HG03139 (cell line): ENCODE measurements at regions not wholly inside any gene's neighbourhood (a gene's known extent, or its start where the extent isn't known, plus 50 kb on each side); places are given as distances from the start of the nearest gene placed in this dataset.

Experiments
- ATAC-seq: cut with Tn5 transposase; IDR thresholded peaks from one replicate; pipeline ENCODE4 v1.9.1; 2021; ENCODE audit not compliant: unreplicated experiment

GRCh38 chr7:52712938-52713337, 322.5 kb upstream of the POM121L12 start:
- no peak for ATAC-seq

- ATAC-seq = no peak
Observed at GRCh38 chr7:52711951-52712350, 323.5 kb upstream of the POM121L12 start.

DNA sequence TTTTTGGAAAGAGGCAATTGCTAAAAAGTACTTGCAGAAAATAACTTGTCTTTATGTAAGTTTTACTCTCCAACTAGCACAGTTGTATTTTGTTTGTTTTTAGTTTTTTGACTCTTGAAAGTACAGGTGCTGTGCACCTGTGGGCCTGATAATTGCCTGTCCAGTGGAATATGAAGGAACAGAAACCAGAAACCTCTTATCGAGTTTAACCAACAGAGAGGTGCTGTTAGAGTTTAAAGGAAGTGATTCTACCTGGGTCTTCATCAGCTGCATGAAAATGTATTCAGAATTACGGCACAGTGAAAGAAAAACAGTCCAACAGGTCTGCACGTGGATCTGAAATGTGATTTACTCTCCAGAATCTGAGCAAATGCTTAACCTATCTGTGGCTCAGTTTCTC, 326.6 kb upstream of the POM121L12 start:
- no peak for ATAC-seq

- no peak for ATAC-seq
Observed at GRCh38 chr7:52705768-52706167, 329.7 kb upstream of the POM121L12 start.

- ATAC-seq = no peak
Observed at GRCh38 chr7:52700349-52700748, 335.1 kb upstream of the POM121L12 start.

DNA sequence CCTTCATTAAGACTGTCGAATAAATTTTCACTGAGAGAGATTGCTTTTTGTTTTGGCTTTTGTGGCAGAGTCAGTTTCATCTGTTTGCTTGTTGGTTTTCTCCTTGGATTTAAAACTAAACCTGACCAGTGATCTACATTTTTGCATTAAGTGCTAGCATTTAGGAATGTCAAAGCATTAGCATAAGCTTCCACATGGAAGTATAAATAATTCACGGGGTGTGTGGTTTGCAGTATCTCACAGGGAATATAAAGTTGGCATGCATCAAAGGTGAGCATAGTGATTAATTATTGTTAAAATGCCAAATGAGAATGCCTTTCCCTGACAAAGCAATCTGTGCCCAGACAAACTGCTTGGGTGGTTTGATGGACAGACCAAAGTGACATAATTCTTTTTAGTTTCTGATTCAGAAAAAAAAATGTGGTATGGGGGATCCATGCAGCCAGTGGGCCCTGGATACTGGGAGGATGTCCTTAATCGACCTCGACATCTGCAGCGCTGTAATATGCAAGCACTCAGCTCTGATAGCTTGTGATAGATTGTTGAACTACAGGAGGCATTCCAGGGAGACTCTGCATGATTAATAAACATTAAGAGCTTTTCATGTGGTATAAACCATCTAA, 339.3 kb upstream of the POM121L12 start:
- no peak for ATAC-seq

GRCh38 chr7:52691257-52691656, 344.2 kb upstream of the POM121L12 start:
- ATAC-seq = no peak

GRCh38 chr7:52689912-52690311, 345.5 kb upstream of the POM121L12 start:
- ATAC-seq = no peak

DNA sequence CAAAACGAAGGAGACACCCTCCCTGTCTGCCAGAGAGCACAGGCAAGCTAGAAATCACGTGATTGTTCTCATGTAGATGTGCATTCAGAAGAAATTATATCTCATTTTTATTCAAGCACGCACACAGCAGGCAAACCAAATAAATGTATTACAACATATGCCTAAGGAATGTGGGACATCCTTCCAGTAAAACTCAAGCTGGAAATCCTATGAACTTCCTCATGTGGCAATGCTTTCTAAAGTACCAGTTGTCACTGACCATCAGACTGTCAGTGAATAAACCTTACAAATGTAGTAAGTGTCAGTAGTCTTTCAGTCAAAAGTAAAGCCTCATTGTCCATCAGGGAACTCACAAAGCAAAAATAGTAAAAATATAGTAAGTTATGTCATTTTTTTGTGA, 350.1 kb upstream of the POM121L12 start:
- ATAC-seq = no peak

GRCh38 chr7:52684388-52684787, 351.0 kb upstream of the POM121L12 start:
- ATAC-seq = no peak

DNA sequence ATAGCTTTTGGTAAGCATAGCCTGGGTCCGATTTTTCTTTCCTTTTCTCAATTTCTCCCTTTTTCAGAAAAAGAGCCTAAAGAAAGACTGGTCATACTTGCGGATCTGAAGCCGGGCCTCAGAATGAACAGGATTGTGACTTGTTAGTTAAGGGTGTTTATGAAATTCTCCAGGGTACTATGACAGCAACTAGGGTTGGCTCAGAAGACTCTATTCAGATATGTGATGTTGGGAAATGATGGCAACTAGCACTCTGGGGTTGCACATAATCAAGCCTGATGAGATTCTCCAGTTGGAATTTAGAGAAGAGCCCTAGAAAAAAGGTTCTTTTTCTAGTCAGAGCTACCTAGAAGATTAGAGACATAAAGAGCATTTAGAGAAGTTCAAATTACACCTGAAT, 352.4 kb upstream of the POM121L12 start:
- no peak for ATAC-seq

DNA sequence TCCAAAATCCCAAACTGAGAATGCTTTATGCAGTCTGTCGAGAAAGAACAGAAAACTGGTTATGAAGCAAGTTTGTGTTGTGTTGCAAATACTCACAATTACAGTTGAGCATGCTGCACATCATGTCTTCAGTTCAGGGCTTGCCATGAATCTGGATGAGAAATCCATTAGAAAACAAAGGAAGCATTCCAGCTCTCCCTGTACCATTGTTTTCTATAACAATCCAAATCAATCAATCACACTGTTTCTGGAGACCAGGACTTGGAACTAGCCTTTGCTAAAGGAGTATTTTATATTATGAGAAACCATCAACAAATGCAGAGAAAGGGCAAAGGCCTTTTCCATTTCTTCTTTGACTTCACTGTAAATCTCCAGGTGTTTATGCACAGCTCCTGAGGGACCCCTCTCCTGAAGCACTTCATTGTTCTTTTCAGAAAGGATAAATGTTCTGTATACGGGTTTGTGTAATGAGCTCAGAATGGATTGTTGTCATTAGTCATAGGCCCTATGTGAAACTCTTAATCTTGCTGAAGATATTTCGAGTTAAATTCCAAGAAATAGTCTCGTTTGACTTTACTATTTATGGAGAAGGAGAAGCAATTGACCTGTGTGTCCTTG, 364.7 kb upstream of the POM121L12 start:
- ATAC-seq = no peak

DNA sequence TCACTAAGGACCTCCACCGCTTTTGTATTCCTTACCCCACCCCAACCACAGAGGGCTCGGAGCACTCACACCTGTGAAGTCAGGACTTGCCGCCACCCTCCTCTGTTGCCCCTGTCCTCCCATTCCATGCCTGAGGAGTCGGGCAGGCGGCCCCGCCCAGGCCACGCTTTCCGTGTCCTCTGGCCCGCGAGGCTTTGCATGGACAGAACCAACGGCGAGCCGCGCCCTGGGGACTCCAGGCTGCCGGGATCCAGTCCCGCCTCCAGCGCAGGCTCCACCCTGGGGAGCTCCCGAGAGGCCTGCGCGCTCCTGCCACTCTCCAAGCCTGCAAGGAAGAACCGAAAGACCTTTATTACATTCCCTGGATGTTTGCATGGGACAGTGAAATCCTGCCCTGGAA, 366.4 kb upstream of the POM121L12 start:
- no peak for ATAC-seq

GRCh38 chr7:52668435-52668834, 367.0 kb upstream of the POM121L12 start:
- no peak for ATAC-seq

GRCh38 chr7:52659178-52659577, 376.3 kb upstream of the POM121L12 start:
- no peak for ATAC-seq

- no peak for ATAC-seq
Observed at GRCh38 chr7:52656098-52656497, 379.3 kb upstream of the POM121L12 start.

GRCh38 chr7:52652621-52653020, 382.8 kb upstream of the POM121L12 start:
- no peak for ATAC-seq

DNA sequence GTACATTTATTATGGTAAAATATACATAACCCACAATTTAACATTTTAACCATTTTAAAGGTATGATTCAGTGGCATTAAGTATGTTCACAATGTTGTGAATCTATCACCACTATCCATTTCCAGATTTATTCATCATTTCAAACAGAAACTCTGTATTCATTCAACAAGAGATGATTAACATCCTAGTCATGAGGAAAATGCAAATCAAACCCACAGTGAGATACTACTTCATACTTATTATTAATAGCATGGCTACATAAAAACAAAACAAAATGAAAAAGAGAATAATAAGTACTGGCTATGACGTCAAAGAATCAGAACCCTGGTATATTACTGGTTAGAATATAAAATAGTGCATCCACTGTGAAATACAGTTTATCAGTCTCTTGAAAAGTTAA, 386.6 kb upstream of the POM121L12 start:
- ATAC-seq = no peak

- ATAC-seq = no peak
Observed at GRCh38 chr7:52647046-52647445, 388.4 kb upstream of the POM121L12 start.

- no peak for ATAC-seq
Observed at GRCh38 chr7:52639981-52640380, 395.5 kb upstream of the POM121L12 start.

- no peak for ATAC-seq
Observed at GRCh38 chr7:52639126-52639525, 396.3 kb upstream of the POM121L12 start.

GRCh38 chr7:52635021-52635420, 400.4 kb upstream of the POM121L12 start:
- no peak for ATAC-seq

DNA sequence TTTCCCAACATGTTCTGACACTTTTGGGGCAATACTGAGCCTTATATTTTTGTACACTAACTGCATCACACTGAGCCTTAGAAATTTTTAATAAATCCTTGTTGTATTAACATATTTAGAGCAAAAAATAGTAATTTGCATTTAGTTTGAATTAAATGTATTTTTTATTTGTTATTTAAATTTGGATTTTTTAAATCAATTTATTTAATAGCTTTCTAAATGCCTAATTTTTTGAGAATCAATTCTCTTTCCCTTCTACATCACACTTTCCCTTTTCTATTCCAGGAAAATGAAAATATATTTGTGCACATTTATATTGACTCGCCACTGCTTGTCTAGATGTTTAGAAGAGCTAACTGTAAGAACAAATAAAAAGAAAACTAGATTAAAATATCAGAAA, 414.6 kb upstream of the POM121L12 start:
- no peak for ATAC-seq
